Gastrocnemius medialis (tissue), 4 donors: ENCODE measurements at regions not wholly inside any gene's neighbourhood (a gene's known extent, or its start where the extent isn't known, plus 50 kb on each side); places are given as distances from the start of the nearest gene placed in this dataset.

Experiments used
- POLR2A ChIP-seq, 2 donors: fragments of 450-650 bp; IDR thresholded peaks; one replicate each; pipeline ENCODE4 v1.6.1; 2017; ENCODE audit warnings: antibody characterized with exemption in 2 of 2, mild to moderate bottlenecking in 2 of 2, moderate library complexity in 2 of 2
- TF ChIP-seq, protein P1 (sequence below), 5 experiments: fragments of 450-650 bp in 3 of 5; fragments of 200-600 bp in 2 of 5; sonication (generic) in 2 of 5; IDR thresholded peaks in 4 of 5; conservative IDR thresholded peaks in 1 of 5; 1 replicate in 4 of 5; 2 replicates in 1 of 5; pipeline ENCODE4 v1.5.1; 2016 to 2019; ENCODE audit warnings: antibody characterized with exemption in 5 of 5, mild to moderate bottlenecking in 3 of 5, moderate library complexity in 3 of 5

GRCh38 chr10:58909881-58910280, 266.6 kb upstream of the PHYHIPL start:
- TF ChIP-seq, protein P1, sequence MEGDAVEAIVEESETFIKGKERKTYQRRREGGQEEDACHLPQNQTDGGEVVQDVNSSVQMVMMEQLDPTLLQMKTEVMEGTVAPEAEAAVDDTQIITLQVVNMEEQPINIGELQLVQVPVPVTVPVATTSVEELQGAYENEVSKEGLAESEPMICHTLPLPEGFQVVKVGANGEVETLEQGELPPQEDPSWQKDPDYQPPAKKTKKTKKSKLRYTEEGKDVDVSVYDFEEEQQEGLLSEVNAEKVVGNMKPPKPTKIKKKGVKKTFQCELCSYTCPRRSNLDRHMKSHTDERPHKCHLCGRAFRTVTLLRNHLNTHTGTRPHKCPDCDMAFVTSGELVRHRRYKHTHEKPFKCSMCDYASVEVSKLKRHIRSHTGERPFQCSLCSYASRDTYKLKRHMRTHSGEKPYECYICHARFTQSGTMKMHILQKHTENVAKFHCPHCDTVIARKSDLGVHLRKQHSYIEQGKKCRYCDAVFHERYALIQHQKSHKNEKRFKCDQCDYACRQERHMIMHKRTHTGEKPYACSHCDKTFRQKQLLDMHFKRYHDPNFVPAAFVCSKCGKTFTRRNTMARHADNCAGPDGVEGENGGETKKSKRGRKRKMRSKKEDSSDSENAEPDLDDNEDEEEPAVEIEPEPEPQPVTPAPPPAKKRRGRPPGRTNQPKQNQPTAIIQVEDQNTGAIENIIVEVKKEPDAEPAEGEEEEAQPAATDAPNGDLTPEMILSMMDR (IDR thresholded peaks at IDR 0.05 in 4 of 5, conservative IDR thresholded peaks at IDR 0.05 in 1 of 5) = no peak
- no peak for TF ChIP-seq POLR2A (IDR thresholded peaks at IDR 0.05)
